Endodermal cell (in vitro differentiated cells): ENCODE measurements at regions not wholly inside any gene's neighbourhood (a gene's known extent, or its start where the extent isn't known, plus 50 kb on each side); places are given as distances from the start of the nearest gene placed in this dataset.
"Not testable (repeated sequence)": the region's sequence is repeated elsewhere in the genome, so short reads cannot be mapped to it uniquely, and the experiment has no call there.

Experiments used
- DNase-seq: peaks from one replicate; pipeline ENCODE4 v3.0.0-alpha.2; 2017
- H3K27ac ChIP-seq: 2 replicates; pipeline ENCODE4 v1.5.1; 2013; ENCODE audit warnings: mild to moderate bottlenecking, low read depth, low read length, moderate library complexity
- H3K27me3 ChIP-seq: 2 replicates; pipeline ENCODE4 v1.6.1; 2013; ENCODE audit warnings: mild to moderate bottlenecking, low read length, moderate library complexity; ENCODE audit not compliant: insufficient read depth, control insufficient read depth, poor library complexity, severe bottlenecking
- H3K36me3 ChIP-seq: 2 replicates; pipeline ENCODE4 v1.7.0; 2013; ENCODE audit warnings: mild to moderate bottlenecking, low read length, moderate library complexity; ENCODE audit not compliant: control insufficient read depth, insufficient read depth
- H3K4me1 ChIP-seq: one replicate; pipeline ENCODE4 v1.7.0; 2013; ENCODE audit warnings: low read length; ENCODE audit not compliant: control insufficient read depth, insufficient read depth
- H3K4me3 ChIP-seq: 2 replicates; pipeline ENCODE4 v1.5.1; 2013; ENCODE audit warnings: mild to moderate bottlenecking, low read length, moderate library complexity
- H3K9ac ChIP-seq: 2 replicates; pipeline ENCODE4 v1.6.1; 2013; ENCODE audit warnings: mild to moderate bottlenecking, low read length, moderate library complexity; ENCODE audit not compliant: poor library complexity, severe bottlenecking; ENCODE audit errors: extremely low read depth
- H3K9me3 ChIP-seq: 2 replicates; pipeline ENCODE4 v1.6.1; 2013; ENCODE audit warnings: mild to moderate bottlenecking, low read length, moderate library complexity; ENCODE audit not compliant: control insufficient read depth
- H3K27ac Mint-ChIP-seq: 2 replicates; pipeline ENCODE4 v1.8.0; 2020; ENCODE audit warnings: mixed read lengths
- H3K27me3 Mint-ChIP-seq: 2 replicates; pipeline ENCODE4 v1.8.0; 2021; ENCODE audit warnings: mild to moderate bottlenecking, mixed read lengths; ENCODE audit not compliant: insufficient read depth
- H3K36me3 Mint-ChIP-seq: 2 replicates; pipeline ENCODE4 v1.8.0; 2020; ENCODE audit warnings: low read depth, mixed read lengths
- H3K4me1 Mint-ChIP-seq: 2 replicates; pipeline ENCODE4 v1.8.0; 2020; ENCODE audit warnings: mixed read lengths
- H3K4me3 Mint-ChIP-seq: 2 replicates; pipeline ENCODE4 v1.8.0; 2020; ENCODE audit warnings: mild to moderate bottlenecking, moderate library complexity, mixed read lengths
- H3K9me3 Mint-ChIP-seq: 2 replicates; pipeline ENCODE4 v1.8.0; 2020; ENCODE audit warnings: mild to moderate bottlenecking, mixed read lengths
- CTCF ChIP-seq: fragments of 200-600 bp; sonication (generic); conservative IDR thresholded peaks from 2 replicates; pipeline ENCODE4 v1.5.0; 2021; ENCODE audit warnings: antibody characterized with exemption, mild to moderate bottlenecking
- WGBS, 2 experiments: methylation state at CpG; one replicate each; pipeline versions ENCODE4 v1.1.5 to v1.1.7; 2013; ENCODE audit warnings: missing lambda C conversion rate in 2 of 2, mixed read lengths in 1 of 2; ENCODE audit not compliant: insufficient coverage in 1 of 2, insufficient read length in 1 of 2; 5-methylcytosine and 5-hydroxymethylcytosine counted together

- TF ChIP-seq CTCF = no peak
- Histone ChIP-seq H3K9me3 (peaks cover 10% of the 10 kb centered on the region), H3K4me1 (no peaks in the 10 kb centered on the region), H3K9ac (no peak overlapping the region), H3K36me3 (no peaks in the 10 kb centered on the region), H3K4me3 (no peak overlapping the region), H3K27ac (no peak overlapping the region), H3K27me3 (no peaks in the 10 kb centered on the region)
- Mint-ChIP-seq H3K9me3 (peaks cover 18% of the 10 kb centered on the region), H3K27ac (no peak overlapping the region), H3K4me1 (peaks cover 3% of the 10 kb centered on the region), H3K4me3 (no peak overlapping the region), H3K27me3 (no peaks in the 10 kb centered on the region), H3K36me3 (no peaks in the 10 kb centered on the region)
- whole genome bisulfite sequencing, 2 experiments = 85% methylated on average over 5 of the region's 6 CpGs; no CpG with 5 or more reads in 1 of the 2 experiments
- DNase-seq = no peak
Observed at GRCh38 chr12:89872922-89873630, 164.4 kb upstream of the ATP2B1 start.

GRCh38 chr12:89870413-89871184 lies 162.0 kb upstream of the ATP2B1 start:
- no peak for TF ChIP-seq CTCF
- H3K9me3 ChIP-seq = peaks cover 14% of the 10 kb centered on the region
- peaks cover 3% of the 10 kb centered on the region for H3K4me1 Mint-ChIP-seq
- no peak for DNase-seq
- H3K9me3 Mint-ChIP-seq = peaks cover 20% of the 10 kb centered on the region
- H3K36me3 ChIP-seq = no peaks in the 10 kb centered on the region
- H3K4me3 Mint-ChIP-seq = no peak overlapping the region
- H3K4me3 ChIP-seq = no peak overlapping the region
- H3K27ac ChIP-seq = no peak overlapping the region
- no peak overlapping the region for H3K9ac ChIP-seq
- H3K27me3 Mint-ChIP-seq = no peaks in the 10 kb centered on the region
- no peaks in the 10 kb centered on the region for H3K4me1 ChIP-seq
- H3K27ac Mint-ChIP-seq = no peak overlapping the region
- WGBS, 2 experiments = 80 to 97% methylated on average over 1 to 5 of the region's 6 CpGs
- H3K27me3 ChIP-seq = no peaks in the 10 kb centered on the region
- H3K36me3 Mint-ChIP-seq = no peaks in the 10 kb centered on the region

- H3K4me3 Mint-ChIP-seq, H3K27me3 ChIP-seq, H3K27ac ChIP-seq, H3K4me1 ChIP-seq, H3K36me3 Mint-ChIP-seq, H3K36me3 ChIP-seq, H3K27me3 Mint-ChIP-seq, H3K9ac ChIP-seq, DNase-seq, H3K27ac Mint-ChIP-seq, H3K4me3 ChIP-seq: not testable (repeated sequence)
- peaks cover 14% of the 10 kb centered on the region for H3K4me1 Mint-ChIP-seq
- H3K9me3 Mint-ChIP-seq = peaks cover 20% of the 10 kb centered on the region
- WGBS, 2 experiments = 95% methylated on average over 10 of the region's 23 CpGs; no CpG with 5 or more reads in 1 of the 2 experiments
- H3K9me3 ChIP-seq = peaks cover 20% of the 10 kb centered on the region
Observed at GRCh38 chr12:89867611-89868010, 159.0 kb upstream of the ATP2B1 start.
